SK-N-SH treated with all-trans-retinoic acid at 6 μM for 48 hours (cell line): ENCODE measurements at regions not wholly inside any gene's neighbourhood (a gene's known extent, or its start where the extent isn't known, plus 50 kb on each side); places are given as distances from the start of the nearest gene placed in this dataset.

Experiments
- ATAC-seq: fragments of 200-7000 bp; cut with Tn5 transposase; 3 replicates; pipeline ENCODE4 v1.9.1; 2020; ENCODE audit warnings: mild to moderate bottlenecking, moderate library complexity
- ARNTL ChIP-seq: fragments of 450-650 bp; formaldehyde crosslinking; IDR thresholded peaks from 2 replicates; pipeline ENCODE4 v1.5.0; 2020; ENCODE audit warnings: low read depth, mild to moderate bottlenecking, moderate library complexity, borderline replicate concordance
- CREB5 ChIP-seq: fragments of 250-450 bp; sonication (Bioruptor Pico); IDR thresholded peaks from 2 replicates; pipeline ENCODE4 v1.5.1; 2020; ENCODE audit warnings: low read depth, mild to moderate bottlenecking, moderate library complexity
- CSDC2 ChIP-seq: fragments of 250-450 bp; sonication (Bioruptor Pico); IDR thresholded peaks from 2 replicates; pipeline ENCODE4 v1.5.0; 2020; ENCODE audit warnings: mild to moderate bottlenecking, moderate library complexity
- CSRNP3 ChIP-seq: fragments of 250-450 bp; sonication (Bioruptor Pico); IDR thresholded peaks from 2 replicates; pipeline ENCODE4 v1.5.1; 2021; ENCODE audit warnings: mild to moderate bottlenecking, moderate library complexity
- ESRRG ChIP-seq: fragments of 250-450 bp; sonication (Bioruptor Pico); IDR thresholded peaks from 2 replicates; pipeline ENCODE4 v1.6.1; 2021; ENCODE audit warnings: mild to moderate bottlenecking
- GLIS3 ChIP-seq: fragments of 250-450 bp; sonication (Bioruptor Pico); IDR thresholded peaks from 2 replicates; pipeline ENCODE4 v1.5.0; 2020; ENCODE audit warnings: mild to moderate bottlenecking, moderate library complexity
- ISL1 ChIP-seq: fragments of 250-450 bp; sonication (Bioruptor Pico); IDR thresholded peaks from 2 replicates; pipeline ENCODE4 v2.1.2; 2022; ENCODE audit warnings: mild to moderate bottlenecking, moderate library complexity
- OSR1 ChIP-seq: fragments of 250-450 bp; sonication (Bioruptor Pico); IDR thresholded peaks from 2 replicates; pipeline ENCODE4 v1.8.0; 2022; ENCODE audit warnings: moderate library complexity, mild to moderate bottlenecking, inconsistent platforms
- PATZ1 ChIP-seq: fragments of 250-450 bp; sonication (Bioruptor Pico); IDR thresholded peaks from 2 replicates; pipeline ENCODE4 v1.8.0; 2020; ENCODE audit warnings: mild to moderate bottlenecking, moderate library complexity, borderline replicate concordance
- POU6F1 ChIP-seq: fragments of 250-450 bp; sonication (Bioruptor Pico); IDR thresholded peaks from 2 replicates; pipeline ENCODE4 v1.8.0; 2021; ENCODE audit warnings: low read depth, mild to moderate bottlenecking, moderate library complexity, borderline replicate concordance
- PPARA ChIP-seq: fragments of 250-450 bp; sonication (Bioruptor Pico); IDR thresholded peaks from 2 replicates; pipeline ENCODE4 v1.5.0; 2020; ENCODE audit warnings: mild to moderate bottlenecking, borderline replicate concordance
- RARB ChIP-seq: fragments of 250-450 bp; sonication (Bioruptor Pico); IDR thresholded peaks from 2 replicates; pipeline ENCODE4 v1.8.0; 2021; ENCODE audit warnings: mild to moderate bottlenecking, moderate library complexity
- SNAI2 ChIP-seq: fragments of 250-450 bp; sonication (Bioruptor Pico); IDR thresholded peaks from 2 replicates; pipeline ENCODE4 v1.5.0; 2020; ENCODE audit warnings: mild to moderate bottlenecking, moderate library complexity
- TCF4 ChIP-seq: fragments of 250-450 bp; sonication (Bioruptor Pico); IDR thresholded peaks from 2 replicates; pipeline ENCODE4 v1.8.0; 2021; ENCODE audit warnings: mild to moderate bottlenecking, moderate library complexity, borderline replicate concordance
- TOX ChIP-seq: fragments of 250-450 bp; sonication (Bioruptor Pico); IDR thresholded peaks from 2 replicates; pipeline ENCODE4 v1.8.0; 2021; ENCODE audit warnings: mild to moderate bottlenecking, moderate library complexity, borderline replicate concordance
- ZC3H10 ChIP-seq: fragments of 250-450 bp; sonication (Bioruptor Pico); IDR thresholded peaks from 2 replicates; pipeline ENCODE4 v1.5.1; 2021; ENCODE audit warnings: mild to moderate bottlenecking, moderate library complexity
- ZFP3 ChIP-seq: fragments of 250-450 bp; sonication (Bioruptor Pico); IDR thresholded peaks from 2 replicates; pipeline ENCODE4 v1.5.0; 2020; ENCODE audit warnings: mild to moderate bottlenecking, moderate library complexity
- ZFP30 ChIP-seq: fragments of 450-650 bp; formaldehyde crosslinking; IDR thresholded peaks from 2 replicates; pipeline ENCODE4 v1.5.0; 2022; ENCODE audit warnings: mild to moderate bottlenecking, moderate library complexity
- ZNF565 ChIP-seq: fragments of 450-650 bp; formaldehyde crosslinking; conservative IDR thresholded peaks from 2 replicates; pipeline ENCODE4 v1.5.0; 2020; ENCODE audit warnings: low read depth, mild to moderate bottlenecking, moderate library complexity
- ZNF70 ChIP-seq: fragments of 450-650 bp; formaldehyde crosslinking; IDR thresholded peaks from 2 replicates; pipeline ENCODE4 v1.5.0; 2020; ENCODE audit warnings: mild to moderate bottlenecking, moderate library complexity
- ZNF8 ChIP-seq: fragments of 450-650 bp; formaldehyde crosslinking; IDR thresholded peaks from 2 replicates; pipeline ENCODE4 v1.5.0; 2020; ENCODE audit warnings: mild to moderate bottlenecking, moderate library complexity

GRCh38 chr7:142455392-142455791 lies 197.5 kb upstream of the PRSS58 start:
- no peak for ATAC-seq

GRCh38 chr7:142454862-142455261 lies 197.0 kb upstream of the PRSS58 start:
- ATAC-seq = no peak
- TF ChIP-seq ARNTL (CRISPR knock-in tag) (no peak), SNAI2 (CRISPR knock-in tag) (no peak), GLIS3 (no peak), ZC3H10 (CRISPR knock-in tag) (no peak), ZFP3 (no peak), ZNF8 (CRISPR knock-in tag) (no peak), ESRRG (no peak), ZFP30 (CRISPR knock-in tag) (no peak), POU6F1 (CRISPR knock-in tag) (no peak), TCF4 (CRISPR knock-in tag) (no peak), CREB5 (no peak), RARB (no peak), ZNF565 (CRISPR knock-in tag) (no peak), CSRNP3 (CRISPR knock-in tag) (no peak), TOX (CRISPR knock-in tag) (no peak), CSDC2 (no peak), ZNF70 (CRISPR knock-in tag) (no peak), PATZ1 (CRISPR knock-in tag) (no peak), PPARA (CRISPR knock-in tag) (no peak), ISL1 (no peak)

More at GRCh38 chr7:142455392-142455791, 197.5 kb upstream of the PRSS58 start:
- TF ChIP-seq OSR1 (CRISPR knock-in tag) (no peak), SNAI2 (CRISPR knock-in tag) (no peak), ZFP3 (no peak), TCF4 (CRISPR knock-in tag) (no peak)
- TF ChIP-seq, all 23 proteins: peak for 0

GRCh38 chr7:142452791-142453190 lies 194.9 kb upstream of the PRSS58 start:
- ATAC-seq = no peak
- no peak for TF ChIP-seq SNAI2 (CRISPR knock-in tag)
- TF ChIP-seq CSRNP3 (CRISPR knock-in tag) = no peak
- TF ChIP-seq GLIS3 = no peak
- no peak for TF ChIP-seq ZC3H10 (CRISPR knock-in tag)
- no peak for TF ChIP-seq ESRRG
- TF ChIP-seq ZFP3 = no peak
- TF ChIP-seq ZNF8 (CRISPR knock-in tag) = no peak
- no peak for TF ChIP-seq TCF4 (CRISPR knock-in tag)
- no peak for TF ChIP-seq CREB5
- no peak for TF ChIP-seq OSR1 (CRISPR knock-in tag)
- TF ChIP-seq PATZ1 (CRISPR knock-in tag) = no peak
- TF ChIP-seq ISL1 = no peak
- TF ChIP-seq CSDC2 = no peak
